ENCODE measurements at regions not wholly inside any gene's neighbourhood (a gene's known extent, or its start where the extent isn't known, plus 50 kb on each side); places are given as distances from the start of the nearest gene placed in this dataset.
"Not testable (repeated sequence)": the region's sequence is repeated elsewhere in the genome, so short reads cannot be mapped to it uniquely, and the experiment has no call there.

DNA sequence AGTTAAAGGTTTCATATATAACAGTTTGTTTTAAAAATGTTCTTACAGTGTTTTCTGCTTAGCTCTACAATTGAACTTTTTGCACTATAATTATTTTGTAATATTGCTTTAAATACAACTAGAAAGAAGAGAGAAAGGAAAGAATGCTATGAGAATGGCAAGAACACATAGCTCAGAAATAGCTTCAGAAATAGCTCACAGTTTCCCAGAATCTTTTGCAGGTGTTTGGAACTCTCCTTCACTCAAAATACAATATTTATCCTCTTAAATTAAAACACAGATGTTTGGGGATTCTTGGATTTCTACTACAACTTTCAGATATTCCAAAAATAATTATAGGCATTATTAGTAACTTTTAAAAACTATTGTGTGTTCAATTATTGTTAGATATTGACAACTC lies 658.0 kb upstream of the DPPA4 start:
- no peak for DNase-seq (ENCODE audit: low read depth)

DNA sequence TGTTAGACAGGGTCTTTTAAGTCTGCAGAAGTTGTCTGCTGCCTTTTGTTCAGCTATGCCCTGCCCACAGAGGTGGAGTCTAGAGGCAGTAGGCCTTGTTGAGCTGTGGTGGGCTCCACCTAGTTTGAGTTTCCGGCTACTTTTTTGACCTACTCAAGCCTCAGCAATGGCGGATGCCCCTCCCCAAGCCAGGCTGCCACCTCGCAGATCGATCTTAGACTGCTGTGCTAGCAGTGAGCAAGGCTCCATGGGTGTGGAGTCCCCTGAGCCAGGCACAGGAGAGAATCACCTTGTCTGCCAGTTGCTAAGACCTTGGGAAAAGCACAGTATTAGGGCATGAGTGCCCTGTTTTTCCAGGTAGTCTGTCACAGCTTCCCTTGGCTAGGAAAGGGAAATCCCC lies 664.6 kb upstream of the DPPA4 start:
- not testable (repeated sequence) for DNase-seq (ENCODE audit: low read depth)

DNA sequence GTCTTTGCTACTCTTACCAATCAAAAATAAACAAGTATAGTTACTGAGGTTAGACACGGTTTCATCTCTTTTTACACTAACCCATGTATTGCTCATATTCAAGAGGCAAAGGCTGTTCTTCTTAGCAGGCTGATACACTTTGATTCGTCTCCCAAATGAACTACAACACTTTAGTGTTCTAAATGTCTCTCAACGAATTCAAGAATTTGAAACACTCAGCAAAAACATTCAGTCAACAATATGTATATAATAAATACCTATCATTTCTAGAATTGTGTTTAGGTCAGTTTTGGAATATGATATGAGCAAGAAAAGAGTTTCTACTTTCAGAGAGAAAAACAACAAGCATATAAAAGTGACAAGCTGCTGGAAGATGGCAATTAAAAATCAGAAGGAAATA lies 669.6 kb upstream of the DPPA4 start:
- no peak for DNase-seq (ENCODE audit: low read depth)

DNA sequence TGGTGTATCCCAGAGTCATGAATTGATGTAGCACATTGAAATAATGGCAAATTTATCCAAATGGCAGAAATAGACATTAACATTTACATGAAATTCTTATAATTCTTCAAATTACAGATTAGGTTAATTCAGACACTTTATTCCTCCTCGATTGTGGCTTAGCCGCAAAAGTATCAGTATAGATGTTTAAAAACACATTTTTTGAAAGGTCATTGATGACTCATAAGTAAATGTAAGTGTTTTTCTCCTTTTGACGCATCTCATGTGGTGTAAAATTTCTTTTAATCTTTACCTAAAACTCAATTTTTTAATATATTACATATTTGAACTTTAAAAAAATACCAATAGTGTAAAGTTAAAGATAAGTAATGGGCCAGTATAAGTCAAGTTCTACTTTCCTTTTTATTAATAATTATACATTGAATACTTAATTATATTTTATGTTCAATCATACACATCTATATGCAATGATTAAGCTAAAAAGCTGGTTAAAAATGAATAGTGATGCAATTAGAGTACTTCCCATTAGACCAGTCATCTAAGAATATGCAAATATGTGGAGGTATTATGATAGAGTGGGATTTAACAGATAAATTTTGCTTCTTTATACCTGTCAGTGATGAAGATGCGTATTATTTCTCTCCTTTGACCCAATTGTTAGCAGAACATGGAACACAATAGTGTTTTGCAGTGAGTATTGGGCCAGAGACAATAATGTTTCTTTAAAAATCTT lies 678.1 kb upstream of the DPPA4 start:
- no peak for DNase-seq (ENCODE audit: low read depth)

DNA sequence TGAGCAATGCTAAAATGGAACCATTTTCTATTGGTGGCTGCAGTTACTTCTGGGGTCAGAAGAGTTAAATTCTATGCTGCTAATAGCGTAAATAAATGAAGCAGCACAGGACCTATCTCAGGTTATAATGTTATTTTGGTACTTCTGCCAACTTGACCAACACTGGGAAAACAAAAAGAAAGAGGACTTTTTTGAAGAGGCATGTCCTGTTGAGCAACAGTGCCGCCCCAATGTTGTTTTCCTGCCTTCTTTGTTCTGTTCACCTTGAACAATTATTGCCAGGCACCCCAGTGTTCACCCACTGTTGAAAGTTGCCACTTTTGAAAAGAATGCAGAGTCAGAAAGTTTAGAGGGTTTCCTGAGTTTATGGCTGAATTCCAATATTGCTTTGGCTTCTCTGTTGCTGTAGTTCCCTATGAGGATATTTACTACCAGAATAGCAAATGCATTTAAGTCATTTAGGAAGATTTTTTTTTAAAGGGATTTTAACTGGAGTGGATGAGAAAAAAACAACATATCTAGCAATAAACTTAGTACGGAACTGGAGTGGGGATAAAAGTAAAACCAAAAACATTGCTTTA lies 679.0 kb upstream of the DPPA4 start:
- peak; percentile 3 for DNase-seq (ENCODE audit: low read depth)

DNA sequence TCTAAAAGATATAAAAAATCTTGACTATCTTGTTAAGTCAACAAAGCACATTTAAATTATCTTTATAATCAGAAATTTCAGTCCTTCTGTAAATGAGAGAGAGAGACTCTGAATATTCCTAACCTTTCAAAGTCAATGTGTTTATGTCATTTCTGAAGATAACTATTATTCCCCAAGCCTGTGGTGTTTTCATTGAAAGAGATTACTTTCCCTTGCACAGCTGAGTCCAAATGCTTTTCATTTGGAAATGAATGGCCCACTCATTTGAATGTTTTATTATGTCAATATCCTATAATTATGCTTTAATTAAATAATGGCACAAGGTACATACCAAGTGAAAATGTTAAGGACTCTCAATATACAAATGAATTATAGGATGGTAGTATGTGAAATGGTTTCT lies 680.0 kb upstream of the DPPA4 start:
- no peak for DNase-seq (ENCODE audit: low read depth)

DNA sequence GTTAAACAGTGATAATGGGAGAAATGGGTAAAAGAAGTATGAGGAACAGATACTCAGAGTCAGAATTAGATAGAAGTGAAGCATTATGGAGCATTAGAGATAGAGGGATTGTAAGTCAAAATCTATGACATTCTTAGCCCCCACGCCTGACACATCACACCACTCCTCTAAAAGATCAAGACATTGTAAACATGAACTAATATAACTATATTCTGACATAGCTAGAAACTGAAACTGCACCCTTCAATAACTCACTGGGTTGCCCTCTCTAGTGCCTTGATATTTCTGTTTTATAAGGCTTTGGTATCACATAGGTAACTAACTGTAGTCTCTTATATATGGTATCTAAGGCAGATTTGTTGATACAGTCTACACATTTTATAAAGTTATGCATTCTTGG lies 684.3 kb upstream of the DPPA4 start:
- DNase-seq (ENCODE audit: low read depth), result no peak

DNA sequence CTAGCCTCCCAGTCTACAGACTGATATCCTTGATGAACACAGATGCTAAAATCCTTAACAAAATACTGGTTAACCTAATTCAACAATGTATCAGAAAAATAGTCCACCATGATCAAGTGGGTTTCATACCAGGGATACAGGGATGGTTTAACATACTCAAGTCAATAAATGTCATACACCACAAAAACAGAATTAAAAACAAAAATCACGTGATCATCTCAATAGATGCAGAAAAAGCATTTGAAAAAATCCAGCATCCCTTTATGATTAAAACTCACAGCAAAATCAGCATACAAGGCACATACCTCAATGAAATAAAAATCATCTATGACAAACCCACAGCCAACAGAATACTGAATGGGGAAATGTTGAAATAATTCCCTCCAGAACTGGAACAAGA lies 685.7 kb upstream of the DPPA4 start:
- DNase-seq (ENCODE audit: low read depth), result not testable (repeated sequence)

DNA sequence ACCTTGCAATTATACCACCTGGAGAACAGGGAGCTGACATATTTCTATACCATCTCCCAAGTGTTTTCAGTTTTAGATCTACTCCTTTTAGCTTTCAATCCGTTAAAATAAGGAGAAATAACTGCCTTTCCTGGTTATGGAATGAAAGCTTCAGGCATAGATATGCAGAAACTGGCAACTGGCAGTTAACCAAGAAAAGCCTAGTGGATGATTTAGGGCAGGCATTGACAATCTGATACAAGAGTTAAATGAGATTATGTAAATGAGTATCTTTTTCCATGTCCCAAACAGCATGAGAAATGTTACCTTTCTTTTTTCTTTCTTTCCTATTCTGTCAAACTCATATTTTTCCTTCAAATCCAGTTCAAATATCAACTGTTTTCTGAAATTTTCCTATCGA lies 689.1 kb upstream of the DPPA4 start:
- DNase-seq (ENCODE audit: low read depth), result no peak

DNA sequence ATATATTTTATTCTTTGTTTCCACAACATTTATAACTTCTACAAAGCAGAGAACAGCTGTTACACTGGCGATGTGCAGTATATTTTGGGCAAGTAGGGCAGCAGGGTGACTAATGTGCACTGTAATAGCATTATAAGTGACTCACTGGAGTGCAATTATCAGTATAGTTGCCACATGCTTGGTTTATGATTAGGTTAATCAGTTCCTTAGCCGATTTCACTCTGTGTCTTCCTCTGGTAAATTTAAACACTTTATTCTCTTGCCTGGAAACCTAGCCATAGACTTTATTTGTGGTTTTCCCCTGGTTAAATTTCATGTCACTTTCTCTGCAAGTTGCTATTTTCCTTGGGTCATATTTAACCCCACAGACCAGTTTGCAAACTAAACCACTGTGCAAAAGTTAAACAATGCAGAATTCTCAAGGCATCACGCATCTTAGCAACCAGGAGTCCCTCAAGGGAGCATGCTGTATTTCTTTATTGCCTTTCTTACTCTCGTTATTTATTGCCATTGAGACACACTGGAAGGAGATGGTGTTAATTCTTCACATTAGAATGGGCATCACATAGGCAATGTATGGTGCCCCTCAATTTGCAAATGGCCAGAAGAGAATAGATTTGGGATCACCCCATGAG lies 690.2 kb upstream of the DPPA4 start:
- peak; percentile 50 for DNase-seq (ENCODE audit: low read depth)

DNA sequence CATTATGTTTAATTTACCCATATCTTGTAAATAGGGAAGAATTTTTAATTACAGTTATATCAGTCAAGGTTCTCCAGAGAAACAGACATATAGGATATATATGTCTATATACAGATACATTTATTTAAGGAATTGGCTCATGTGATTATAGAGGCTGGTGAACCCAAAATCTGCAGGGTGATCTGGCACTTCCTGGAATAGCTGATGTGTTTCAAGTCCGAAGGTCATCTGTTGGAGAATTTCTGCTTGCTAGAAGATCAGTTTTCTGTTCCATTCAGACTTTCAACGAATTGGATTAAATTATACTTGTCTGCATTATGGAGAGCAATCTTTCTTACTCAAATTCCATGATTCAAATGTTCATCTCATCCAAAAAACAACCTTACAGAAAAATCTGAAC lies 694.6 kb upstream of the DPPA4 start:
- DNase-seq (ENCODE audit: low read depth), result no peak

DNA sequence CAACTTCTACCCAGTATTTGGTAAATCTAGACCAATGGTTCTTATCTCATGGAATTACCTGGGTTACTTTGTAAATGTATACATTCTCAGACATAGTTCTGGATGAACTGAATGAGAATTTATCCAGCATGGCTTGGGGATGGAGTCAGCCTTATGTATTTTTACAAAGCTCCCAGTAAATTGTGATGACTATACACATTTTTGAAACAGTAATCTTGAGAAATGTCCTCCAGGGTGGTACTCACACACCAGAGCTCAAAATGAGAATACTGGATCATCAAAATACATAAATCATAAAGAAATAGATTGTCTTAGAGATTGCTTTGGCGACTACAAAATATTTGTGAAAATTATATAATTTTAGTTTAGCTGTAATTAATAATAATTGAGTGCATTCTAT lies 722.1 kb upstream of the DPPA4 start:
- no peak for DNase-seq (ENCODE audit: low read depth)

DNA sequence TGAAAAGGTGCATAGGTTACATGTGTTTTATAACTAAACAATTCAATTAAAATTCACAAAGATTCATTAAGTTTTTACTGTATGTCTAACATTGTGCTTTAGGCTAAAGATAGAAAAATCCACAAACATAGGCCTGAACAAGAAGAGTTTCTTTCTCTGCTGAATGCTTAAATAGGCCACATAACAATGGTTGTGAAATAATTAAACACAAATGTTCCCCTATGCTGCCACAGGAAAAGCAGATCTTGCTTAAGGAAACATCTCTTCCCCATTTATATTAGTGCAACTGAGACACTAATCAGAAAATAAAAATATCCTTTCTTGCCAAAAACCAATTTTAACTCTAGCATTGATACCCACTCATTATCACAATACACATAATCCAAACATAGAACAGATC lies 725.4 kb upstream of the DPPA4 start:
- peak; percentile 14 for DNase-seq (ENCODE audit: low read depth)

DNA sequence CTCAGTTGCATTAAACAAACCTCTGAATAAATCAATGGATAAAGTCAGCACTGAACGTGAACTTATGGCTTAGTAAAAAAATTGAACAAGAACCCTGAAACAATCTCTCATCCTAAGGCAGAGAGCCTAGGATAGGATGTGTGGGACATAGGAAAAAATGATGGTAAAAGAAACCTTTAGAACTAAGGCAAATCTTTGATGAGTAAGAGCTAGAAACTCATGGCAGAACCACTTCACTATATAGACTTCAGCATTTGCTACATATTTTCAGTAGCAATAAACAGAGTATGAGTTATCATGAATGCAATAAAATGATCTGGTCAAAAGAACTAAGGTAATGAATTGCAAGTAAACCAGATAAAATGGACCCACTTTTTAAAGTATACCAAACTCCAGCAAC lies 725.8 kb upstream of the DPPA4 start:
- no peak for DNase-seq (ENCODE audit: low read depth)

DNA sequence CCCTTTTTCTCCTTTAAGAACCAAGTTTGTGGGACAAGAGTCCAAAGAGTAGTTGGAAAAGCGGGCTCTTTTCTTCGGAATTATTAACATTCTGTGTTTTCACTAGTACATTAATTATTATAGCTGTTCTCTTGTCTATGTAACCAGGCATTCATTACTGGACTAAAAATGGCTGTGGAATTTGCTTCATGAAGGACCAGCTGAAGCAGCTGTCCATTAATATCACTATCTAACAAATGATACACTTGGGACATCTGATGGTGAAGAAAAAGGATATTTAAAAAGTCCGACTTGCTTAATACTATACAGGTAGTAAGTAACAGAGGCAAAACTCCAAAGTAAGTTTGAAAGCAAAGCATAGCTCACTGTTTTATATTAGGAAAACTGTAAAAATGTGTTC lies 728.9 kb upstream of the DPPA4 start:
- no peak for DNase-seq (ENCODE audit: low read depth)

DNA sequence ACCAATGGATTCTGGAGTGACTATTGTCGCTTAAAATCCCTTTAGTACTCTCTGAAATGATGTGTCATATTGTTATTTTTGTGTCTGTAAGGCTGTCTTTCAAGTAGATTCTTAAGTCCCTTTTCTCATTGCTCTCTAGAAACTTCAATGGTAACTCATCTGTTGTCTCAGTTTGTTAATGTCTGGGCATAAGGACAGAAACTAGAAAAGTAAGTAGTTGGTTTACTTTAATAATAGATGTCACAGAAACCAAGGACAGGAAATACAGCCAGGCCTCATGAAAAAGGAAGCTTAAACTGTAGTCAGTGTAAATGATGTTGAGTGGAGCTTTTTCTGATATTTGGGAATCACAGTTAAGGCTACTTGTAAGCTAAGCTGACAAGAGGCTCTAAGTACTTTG lies 730.2 kb upstream of the DPPA4 start:
- DNase-seq (ENCODE audit: low read depth), result no peak

DNA sequence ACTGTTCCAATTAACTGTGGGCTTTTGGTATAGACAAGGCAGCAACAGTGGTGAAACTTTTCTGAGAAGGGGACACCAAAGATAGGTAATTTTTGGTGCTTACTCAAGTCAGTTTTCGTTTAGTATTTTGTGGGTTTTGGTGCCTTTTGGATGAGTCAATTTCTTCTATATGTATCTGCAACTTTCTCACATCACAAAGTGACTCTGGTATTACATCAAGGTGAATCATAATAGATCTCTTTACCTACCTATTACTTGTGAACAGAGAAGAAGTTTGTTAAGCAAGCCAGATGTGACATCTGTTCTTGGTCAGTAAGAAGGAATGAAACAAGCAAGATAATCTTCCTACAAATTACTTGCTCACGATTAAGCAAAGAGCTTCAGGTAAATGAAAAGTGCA lies 732.4 kb upstream of the DPPA4 start:
- DNase-seq (ENCODE audit: low read depth), result peak; percentile 22

DNA sequence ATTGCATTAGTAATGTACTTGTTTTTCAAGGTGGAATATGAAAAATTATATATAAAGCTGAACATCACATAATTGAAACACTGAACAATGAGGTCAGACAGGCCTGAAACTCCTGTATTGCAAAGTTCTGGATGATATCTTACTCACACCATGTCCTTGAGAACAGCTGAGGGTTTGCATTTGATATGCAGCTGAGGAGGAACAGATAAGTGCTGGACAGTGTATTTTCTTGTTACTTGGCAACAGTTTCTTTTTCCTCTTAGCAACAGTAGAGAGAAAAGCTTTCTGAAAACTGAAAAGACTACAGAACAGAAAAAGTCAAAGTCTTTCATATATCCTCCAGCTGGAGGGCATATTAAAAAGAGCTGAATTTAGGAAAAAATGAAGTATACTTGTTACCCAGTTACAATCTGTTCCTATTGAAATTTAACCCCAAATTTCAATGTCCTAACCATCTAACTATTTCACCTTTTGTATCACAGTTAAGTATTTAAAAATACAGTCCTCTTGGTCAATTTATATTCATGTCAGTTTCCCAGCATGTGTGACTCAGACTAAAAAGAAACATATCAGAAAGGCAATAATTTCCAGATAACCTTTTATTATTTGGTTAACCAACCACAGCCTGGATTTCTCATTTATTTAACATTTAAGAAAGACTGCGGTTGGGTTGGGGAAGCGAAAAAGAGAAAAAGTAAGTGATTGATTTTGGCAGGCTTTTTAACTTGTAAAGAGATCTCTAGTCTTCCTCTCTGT lies 733.0 kb upstream of the DPPA4 start:
- peak; percentile 88 for DNase-seq (ENCODE audit: low read depth)

DNA sequence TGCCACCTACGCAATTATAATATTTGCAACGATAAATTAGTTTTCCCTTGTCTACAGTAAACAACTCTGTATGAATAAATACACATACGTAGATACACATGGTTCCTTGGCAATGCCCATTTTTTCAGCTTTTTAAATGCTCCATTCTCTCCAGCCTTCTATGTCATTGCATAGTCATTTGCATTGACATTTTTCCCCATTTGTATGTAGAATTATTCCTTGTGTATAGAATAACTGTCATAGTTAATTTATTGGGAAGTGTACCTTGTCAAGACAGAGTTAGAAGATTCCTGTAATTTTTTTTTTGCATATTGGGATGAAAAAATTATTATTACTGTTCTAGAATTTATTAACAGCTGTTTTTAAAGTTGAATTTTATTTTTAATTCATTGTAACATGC lies 736.7 kb upstream of the DPPA4 start:
- no peak for DNase-seq (ENCODE audit: low read depth)

DNA sequence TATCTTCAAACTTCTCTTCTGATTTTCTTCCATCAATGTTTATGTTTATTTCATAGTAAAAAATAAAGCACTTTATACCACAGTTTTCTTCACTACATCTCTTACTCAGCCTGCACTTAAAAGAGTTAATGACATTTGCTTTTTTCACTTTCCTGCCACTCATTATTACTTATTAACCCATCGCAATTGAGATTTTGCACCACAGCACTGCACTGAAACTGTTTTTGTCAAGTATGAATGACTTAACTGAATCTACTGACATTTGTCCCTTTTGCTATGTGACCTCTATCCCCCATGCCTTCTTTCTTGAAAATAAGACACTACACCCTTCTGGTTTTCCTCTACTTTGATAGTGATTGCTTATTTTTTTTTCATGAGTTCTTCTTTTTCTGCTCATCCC lies 739.7 kb upstream of the DPPA4 start:
- no peak for DNase-seq (ENCODE audit: low read depth)

DNA sequence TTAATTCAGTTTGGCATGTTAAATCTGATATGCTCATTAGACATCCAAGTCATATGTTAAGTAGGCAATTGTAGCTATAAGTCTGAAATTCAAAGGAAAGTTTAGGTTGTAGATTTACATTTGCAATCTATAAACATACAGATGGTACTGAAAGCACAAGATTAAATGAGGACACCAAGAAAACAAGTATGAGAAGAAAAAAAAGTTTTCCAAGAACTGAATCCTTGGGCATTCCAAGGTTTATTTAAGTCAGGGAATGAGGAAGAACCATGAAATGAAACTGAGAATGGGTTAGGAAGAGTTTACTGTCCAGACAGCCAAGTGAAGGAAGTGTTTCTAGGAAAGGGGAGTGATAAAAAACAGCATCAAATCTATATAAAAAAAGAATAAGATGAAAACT lies 756.1 kb upstream of the DPPA4 start:
- DNase-seq (ENCODE audit: low read depth), result no peak

DNA sequence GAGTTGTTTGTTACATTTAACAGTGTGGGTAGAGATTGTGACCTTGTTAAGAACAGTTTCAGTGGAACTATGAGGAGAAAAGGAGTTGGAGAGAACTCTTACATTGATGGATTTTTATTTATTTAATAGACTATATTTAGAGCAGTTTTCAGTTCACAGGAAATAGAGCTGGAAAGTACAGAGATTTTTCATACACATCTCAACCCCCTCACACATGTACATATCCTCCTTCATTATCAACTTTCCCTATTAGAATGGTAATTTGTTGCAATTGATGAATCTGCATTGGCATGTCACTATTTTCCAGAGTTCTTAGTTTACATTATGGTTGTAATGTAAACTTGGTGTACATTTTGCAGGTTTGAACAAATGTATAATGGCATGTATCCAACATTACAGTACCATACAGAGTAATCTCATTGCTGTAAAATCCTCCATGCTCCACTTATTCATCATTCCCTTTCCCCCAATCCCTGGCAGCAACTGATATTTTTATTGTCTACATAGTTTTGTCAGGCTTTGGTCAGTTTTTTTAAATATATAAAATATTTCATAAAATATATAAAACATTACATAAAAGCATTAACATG lies 756.6 kb upstream of the DPPA4 start:
- DNase-seq (ENCODE audit: low read depth), result no peak

DNA sequence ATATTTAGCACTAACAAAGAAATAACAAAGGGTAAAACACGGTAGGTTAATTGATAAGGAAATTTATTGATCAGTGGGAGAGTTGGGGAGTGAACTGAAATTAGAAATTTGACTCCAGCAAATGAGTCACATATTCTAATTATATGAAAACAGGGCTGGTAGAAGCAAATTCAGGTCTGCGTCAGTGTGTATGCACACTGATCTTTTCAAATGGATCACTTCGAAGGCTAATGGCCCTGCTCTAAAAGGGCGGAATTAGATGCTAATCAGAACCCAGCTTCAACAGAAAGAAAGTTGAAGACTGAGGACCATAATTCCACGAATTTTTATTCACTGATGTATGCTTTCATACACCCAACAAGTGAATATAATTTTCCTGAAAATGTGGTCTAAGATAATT lies 762.4 kb upstream of the DPPA4 start:
- no peak for DNase-seq (ENCODE audit: low read depth)

Measured in iris pigment epithelial cell (primary cell).